ENCODE measurements at regions not wholly inside any gene's neighbourhood (a gene's known extent, or its start where the extent isn't known, plus 50 kb on each side); places are given as distances from the start of the nearest gene placed in this dataset.
"Not testable (repeated sequence)": the region's sequence is repeated elsewhere in the genome, so short reads cannot be mapped to it uniquely, and the experiment has no call there.

DNA sequence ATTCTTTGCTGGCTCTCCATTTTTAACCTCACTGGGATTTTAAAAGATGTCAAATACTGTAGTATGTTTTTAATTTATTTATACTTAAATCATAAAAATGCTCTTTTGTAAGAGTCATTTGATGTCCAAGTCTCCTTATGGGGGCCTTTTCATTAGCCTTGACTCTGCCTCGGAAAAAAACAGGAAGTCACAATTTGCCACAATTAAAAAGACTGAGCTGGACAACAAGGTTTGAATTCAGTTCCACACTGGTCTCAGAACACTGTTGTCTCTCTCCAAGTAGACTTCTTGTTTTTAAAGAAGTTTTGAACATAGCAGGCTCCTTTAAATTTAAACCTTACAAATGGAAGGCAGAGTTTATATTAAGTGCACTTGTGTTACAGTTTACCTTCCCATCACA lies 444.2 kb downstream of the ACTL7B start:
- no peaks in the 10 kb centered on the region for H3K36me3 ChIP-seq (ENCODE audit: control insufficient read depth, insufficient read depth, low read length)
- H3K9me3 ChIP-seq (ENCODE audit: control insufficient read depth, low read length), result no peaks in the 10 kb centered on the region
- no peaks in the 10 kb centered on the region for H3K4me1 ChIP-seq (ENCODE audit: control insufficient read depth, insufficient read depth, low read length)
- 91 to 92% methylated on average over 1 of the region's 1 CpG for WGBS, 2 experiments
- H3K4me3 ChIP-seq (ENCODE audit: insufficient read depth, low read depth, low read length), result no peak overlapping the region
- no peaks in the 10 kb centered on the region for H3K27me3 ChIP-seq (ENCODE audit: control insufficient read depth, insufficient read depth, low read length, poor library complexity, severe bottlenecking)
- no peak overlapping the region for H3K27ac ChIP-seq (ENCODE audit: insufficient read depth, low read depth, low read length, poor library complexity, severe bottlenecking)

DNA sequence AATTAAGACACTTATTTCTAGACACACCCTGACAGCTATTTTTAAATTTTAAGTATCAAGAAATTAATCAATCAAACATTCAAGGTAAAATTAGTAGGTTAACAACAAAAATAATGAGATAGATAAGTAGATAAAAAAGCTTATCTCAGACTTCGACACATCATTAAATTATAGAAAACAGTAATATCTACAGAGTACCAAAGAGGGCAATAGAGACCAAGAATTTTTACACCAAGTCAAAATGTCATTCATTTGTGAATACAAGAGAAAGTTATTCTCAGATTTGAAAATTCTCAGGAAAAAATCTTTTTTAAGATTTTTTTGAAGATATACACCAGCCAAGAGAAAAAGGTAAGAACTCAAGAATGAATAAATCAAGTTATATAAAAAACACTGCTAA lies 445.6 kb downstream of the ACTL7B start:
- Histone ChIP-seq H3K4me3 (ENCODE audit: insufficient read depth, low read depth, low read length) (no peak overlapping the region), H3K9me3 (ENCODE audit: control insufficient read depth, low read length) (no peaks in the 10 kb centered on the region), H3K27me3 (ENCODE audit: control insufficient read depth, insufficient read depth, low read length, poor library complexity, severe bottlenecking) (no peaks in the 10 kb centered on the region), H3K36me3 (ENCODE audit: control insufficient read depth, insufficient read depth, low read length) (no peaks in the 10 kb centered on the region), H3K4me1 (ENCODE audit: control insufficient read depth, insufficient read depth, low read length) (no peaks in the 10 kb centered on the region), H3K27ac (ENCODE audit: insufficient read depth, low read depth, low read length, poor library complexity, severe bottlenecking) (no peak overlapping the region)
- WGBS, 2 experiments, result 100% methylated on average over 1 of the region's 1 CpG; no CpG with 5 or more reads in 1 of the 2 experiments

GRCh38 chr9:108400297-108400696 lies 455.5 kb downstream of the ACTL7B start:
- Histone ChIP-seq H3K27me3 (ENCODE audit: control insufficient read depth, insufficient read depth, low read length, poor library complexity, severe bottlenecking) (no peaks in the 10 kb centered on the region), H3K36me3 (ENCODE audit: control insufficient read depth, insufficient read depth, low read length) (no peaks in the 10 kb centered on the region), H3K4me1 (ENCODE audit: control insufficient read depth, insufficient read depth, low read length) (no peaks in the 10 kb centered on the region), H3K4me3 (ENCODE audit: insufficient read depth, low read depth, low read length) (no peak overlapping the region), H3K27ac (ENCODE audit: insufficient read depth, low read depth, low read length, poor library complexity, severe bottlenecking) (no peak overlapping the region), H3K9me3 (ENCODE audit: control insufficient read depth, low read length) (no peaks in the 10 kb centered on the region)

DNA sequence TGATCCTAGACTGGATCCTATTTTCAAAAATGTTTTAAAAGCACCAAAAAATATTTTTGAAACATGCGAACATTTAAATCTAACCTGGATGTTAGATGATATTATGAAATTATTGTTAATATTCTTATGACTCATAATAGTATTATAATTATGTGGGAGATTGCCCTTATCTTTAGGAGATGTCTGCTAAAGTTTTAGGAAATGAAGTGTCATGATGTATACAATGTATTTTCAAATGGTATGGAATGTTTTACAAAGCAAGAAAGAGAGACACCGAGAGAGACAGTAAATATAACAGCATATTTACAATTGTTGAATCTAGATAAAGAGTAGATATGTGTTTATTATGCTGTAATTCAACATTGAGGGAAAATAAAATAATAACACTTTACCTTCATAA lies 455.9 kb downstream of the ACTL7B start:
- Histone ChIP-seq H3K9me3 (ENCODE audit: control insufficient read depth, low read length) (no peaks in the 10 kb centered on the region), H3K4me1 (ENCODE audit: control insufficient read depth, insufficient read depth, low read length) (no peaks in the 10 kb centered on the region), H3K27ac (ENCODE audit: insufficient read depth, low read depth, low read length, poor library complexity, severe bottlenecking) (no peak overlapping the region), H3K27me3 (ENCODE audit: control insufficient read depth, insufficient read depth, low read length, poor library complexity, severe bottlenecking) (no peaks in the 10 kb centered on the region), H3K36me3 (ENCODE audit: control insufficient read depth, insufficient read depth, low read length) (no peaks in the 10 kb centered on the region), H3K4me3 (ENCODE audit: insufficient read depth, low read depth, low read length) (no peak overlapping the region)
- 100% methylated on average over 1 of the region's 2 CpGs; no CpG with 5 or more reads in 1 of the 2 experiments for WGBS, 2 experiments

- Histone ChIP-seq H3K27ac (ENCODE audit: insufficient read depth, low read depth, low read length, poor library complexity, severe bottlenecking) (no peak overlapping the region), H3K27me3 (ENCODE audit: control insufficient read depth, insufficient read depth, low read length, poor library complexity, severe bottlenecking) (no peaks in the 10 kb centered on the region), H3K4me3 (ENCODE audit: insufficient read depth, low read depth, low read length) (no peak overlapping the region), H3K36me3 (ENCODE audit: control insufficient read depth, insufficient read depth, low read length) (no peaks in the 10 kb centered on the region), H3K9me3 (ENCODE audit: control insufficient read depth, low read length) (no peaks in the 10 kb centered on the region), H3K4me1 (ENCODE audit: control insufficient read depth, insufficient read depth, low read length) (no peaks in the 10 kb centered on the region)
Measured at GRCh38 chr9:108397286-108397685, 458.5 kb downstream of the ACTL7B start.

- no peaks in the 10 kb centered on the region for H3K9me3 ChIP-seq (ENCODE audit: control insufficient read depth, low read length)
- H3K4me3 ChIP-seq (ENCODE audit: insufficient read depth, low read depth, low read length), result no peak overlapping the region
- H3K36me3 ChIP-seq (ENCODE audit: control insufficient read depth, insufficient read depth, low read length), result no peaks in the 10 kb centered on the region
- no peak overlapping the region for H3K27ac ChIP-seq (ENCODE audit: insufficient read depth, low read depth, low read length, poor library complexity, severe bottlenecking)
- no peaks in the 10 kb centered on the region for H3K27me3 ChIP-seq (ENCODE audit: control insufficient read depth, insufficient read depth, low read length, poor library complexity, severe bottlenecking)
- H3K4me1 ChIP-seq (ENCODE audit: control insufficient read depth, insufficient read depth, low read length), result no peaks in the 10 kb centered on the region
Measured at GRCh38 chr9:108396611-108397010, 459.2 kb downstream of the ACTL7B start.

DNA sequence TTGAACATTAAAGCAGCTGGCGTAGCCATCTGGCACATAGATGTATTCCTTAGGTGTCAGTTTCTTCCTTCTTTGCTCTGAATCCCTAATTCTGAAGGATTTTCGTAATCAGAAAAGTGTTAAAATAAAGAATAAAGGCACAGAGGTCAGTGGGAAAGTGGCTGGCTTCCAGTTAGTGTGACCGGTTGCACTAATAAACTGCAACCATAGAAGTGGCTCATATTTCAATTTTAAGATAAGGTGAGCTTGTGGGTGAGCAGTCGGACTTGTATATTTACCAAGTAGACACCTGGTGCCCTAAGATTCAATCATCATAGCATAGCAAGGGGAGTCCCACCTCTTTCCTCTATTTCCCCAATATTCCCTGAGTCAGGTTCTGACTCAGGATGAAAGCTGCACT lies 459.6 kb downstream of the ACTL7B start:
- no peaks in the 10 kb centered on the region for H3K36me3 ChIP-seq (ENCODE audit: control insufficient read depth, insufficient read depth, low read length)
- WGBS, 2 experiments, result 91 to 92% methylated on average over 4 of the region's 4 CpGs
- no peaks in the 10 kb centered on the region for H3K27me3 ChIP-seq (ENCODE audit: control insufficient read depth, insufficient read depth, low read length, poor library complexity, severe bottlenecking)
- H3K4me3 ChIP-seq (ENCODE audit: insufficient read depth, low read depth, low read length), result no peak overlapping the region
- H3K4me1 ChIP-seq (ENCODE audit: control insufficient read depth, insufficient read depth, low read length), result no peaks in the 10 kb centered on the region
- H3K27ac ChIP-seq (ENCODE audit: insufficient read depth, low read depth, low read length, poor library complexity, severe bottlenecking), result no peak overlapping the region
- no peaks in the 10 kb centered on the region for H3K9me3 ChIP-seq (ENCODE audit: control insufficient read depth, low read length)

DNA sequence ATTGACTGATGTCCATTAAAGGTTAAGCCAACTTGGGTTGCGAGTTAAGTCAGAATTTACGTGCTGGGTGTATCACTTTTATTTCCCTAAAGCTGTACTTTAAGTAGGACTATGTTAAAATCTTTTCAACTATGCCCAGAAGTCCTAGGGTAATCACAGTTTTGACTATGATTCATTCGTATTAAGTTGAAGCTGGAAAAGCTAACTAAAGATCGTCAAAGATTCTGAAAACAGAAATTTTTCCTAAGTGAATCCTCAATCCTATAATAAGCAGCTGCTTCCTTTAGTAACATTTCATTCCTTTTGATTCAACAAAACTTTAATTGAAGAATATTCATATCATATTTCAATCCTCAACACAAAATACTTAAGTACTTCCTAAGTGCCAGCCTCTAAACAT lies 460.4 kb downstream of the ACTL7B start:
- WGBS, 2 experiments, result 93% methylated on average over 4 of the region's 4 CpGs
- no peaks in the 10 kb centered on the region for H3K4me1 ChIP-seq (ENCODE audit: control insufficient read depth, insufficient read depth, low read length)
- H3K27me3 ChIP-seq (ENCODE audit: control insufficient read depth, insufficient read depth, low read length, poor library complexity, severe bottlenecking), result no peaks in the 10 kb centered on the region
- no peaks in the 10 kb centered on the region for H3K9me3 ChIP-seq (ENCODE audit: control insufficient read depth, low read length)
- no peak overlapping the region for H3K4me3 ChIP-seq (ENCODE audit: insufficient read depth, low read depth, low read length)
- no peak overlapping the region for H3K27ac ChIP-seq (ENCODE audit: insufficient read depth, low read depth, low read length, poor library complexity, severe bottlenecking)
- no peaks in the 10 kb centered on the region for H3K36me3 ChIP-seq (ENCODE audit: control insufficient read depth, insufficient read depth, low read length)

GRCh38 chr9:108394726-108395125 lies 461.1 kb downstream of the ACTL7B start:
- H3K27ac ChIP-seq (ENCODE audit: insufficient read depth, low read depth, low read length, poor library complexity, severe bottlenecking), result no peak overlapping the region
- no peaks in the 10 kb centered on the region for H3K27me3 ChIP-seq (ENCODE audit: control insufficient read depth, insufficient read depth, low read length, poor library complexity, severe bottlenecking)
- H3K4me1 ChIP-seq (ENCODE audit: control insufficient read depth, insufficient read depth, low read length), result no peaks in the 10 kb centered on the region
- 94 to 96% methylated on average over 13 of the region's 13 CpGs for WGBS, 2 experiments
- no peaks in the 10 kb centered on the region for H3K36me3 ChIP-seq (ENCODE audit: control insufficient read depth, insufficient read depth, low read length)
- H3K9me3 ChIP-seq (ENCODE audit: control insufficient read depth, low read length), result no peaks in the 10 kb centered on the region
- no peak overlapping the region for H3K4me3 ChIP-seq (ENCODE audit: insufficient read depth, low read depth, low read length)

GRCh38 chr9:108393481-108394001 lies 462.2 kb downstream of the ACTL7B start:
- H3K27me3 ChIP-seq (ENCODE audit: control insufficient read depth, insufficient read depth, low read length, poor library complexity, severe bottlenecking); H3K4me1 ChIP-seq (ENCODE audit: control insufficient read depth, insufficient read depth, low read length); H3K36me3 ChIP-seq (ENCODE audit: control insufficient read depth, insufficient read depth, low read length); H3K4me3 ChIP-seq (ENCODE audit: insufficient read depth, low read depth, low read length); H3K9me3 ChIP-seq (ENCODE audit: control insufficient read depth, low read length); H3K27ac ChIP-seq (ENCODE audit: insufficient read depth, low read depth, low read length, poor library complexity, severe bottlenecking): not testable (repeated sequence)
- 95 to 97% methylated on average over 31 of the region's 31 CpGs for WGBS, 2 experiments

GRCh38 chr9:108392877-108393276 lies 462.9 kb downstream of the ACTL7B start:
- WGBS, 2 experiments, result 83% methylated on average over 1 of the region's 1 CpG; no CpG with 5 or more reads in 1 of the 2 experiments
- Histone ChIP-seq H3K36me3 (ENCODE audit: control insufficient read depth, insufficient read depth, low read length) (no peaks in the 10 kb centered on the region), H3K27me3 (ENCODE audit: control insufficient read depth, insufficient read depth, low read length, poor library complexity, severe bottlenecking) (no peaks in the 10 kb centered on the region), H3K4me1 (ENCODE audit: control insufficient read depth, insufficient read depth, low read length) (no peaks in the 10 kb centered on the region), H3K27ac (ENCODE audit: insufficient read depth, low read depth, low read length, poor library complexity, severe bottlenecking) (no peak overlapping the region), H3K4me3 (ENCODE audit: insufficient read depth, low read depth, low read length) (no peak overlapping the region), H3K9me3 (ENCODE audit: control insufficient read depth, low read length) (no peaks in the 10 kb centered on the region)
